Femur (tissue), 1 donor: ENCODE measurements at regions not wholly inside any gene's neighbourhood (a gene's known extent, or its start where the extent isn't known, plus 50 kb on each side); places are given as distances from the start of the nearest gene placed in this dataset.

Experiments
- DNase-seq: peaks from one replicate; pipeline ENCODE4 v3.0.0-alpha.2; 2017

GRCh38 chr5:68725905-68726683, 367.7 kb upstream of the SLC30A5 start:
- no peak for DNase-seq

DNA sequence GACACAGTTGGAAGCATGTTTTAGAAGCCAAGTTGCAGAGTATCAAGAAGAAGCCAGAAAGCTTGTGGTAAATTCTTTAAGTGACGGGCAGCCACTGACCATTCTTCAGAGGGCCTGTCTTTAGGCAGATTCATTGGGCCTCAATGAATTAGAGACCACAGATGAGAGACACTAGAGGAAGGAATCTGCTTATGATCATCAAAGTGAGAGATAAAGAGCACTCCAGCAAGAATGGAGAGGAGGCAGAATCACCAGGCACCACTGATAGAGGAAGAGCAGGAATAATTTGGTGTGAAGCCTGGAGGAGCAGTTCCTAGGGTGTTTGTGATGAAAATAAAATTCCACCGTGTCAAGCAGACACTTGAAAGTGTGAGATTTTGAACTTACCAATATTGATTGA, 365.9 kb upstream of the SLC30A5 start:
- no peak for DNase-seq

GRCh38 chr5:68729678-68730077, 364.1 kb upstream of the SLC30A5 start:
- no peak for DNase-seq

DNA sequence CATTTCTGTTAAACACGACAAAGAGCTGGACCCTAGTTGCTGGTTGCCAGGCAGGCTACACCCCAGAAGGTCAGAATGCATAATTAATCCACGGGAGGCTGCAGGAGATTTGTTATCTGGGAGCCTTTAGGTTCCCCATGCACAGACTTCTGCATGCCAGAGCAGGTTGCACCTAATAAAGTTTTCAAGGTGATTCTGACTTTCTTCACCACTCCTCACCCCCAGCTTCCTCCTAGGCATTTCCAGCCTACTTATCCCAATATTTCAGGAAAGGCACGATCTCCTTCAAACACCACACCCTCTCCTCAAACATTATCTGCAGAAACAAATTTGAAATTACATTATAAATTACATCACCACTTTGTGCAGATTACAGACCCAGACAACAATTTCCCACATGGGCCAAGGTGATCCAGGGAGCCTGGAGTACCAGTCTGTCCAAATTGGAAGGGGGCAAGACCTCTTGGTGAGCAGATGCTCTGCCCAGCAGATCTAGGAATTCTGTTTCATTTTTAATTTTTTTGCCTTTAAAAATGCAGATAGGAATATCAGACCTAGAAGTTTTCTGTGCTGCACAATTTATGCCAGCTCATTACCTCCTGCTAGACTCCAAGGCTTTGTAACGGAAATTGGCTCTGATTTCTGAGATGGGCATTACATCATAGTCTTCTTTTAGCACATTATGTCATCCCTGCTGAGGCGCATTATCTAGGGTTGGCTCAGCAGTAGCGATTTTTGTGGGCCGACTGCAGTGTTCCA, 363.4 kb upstream of the SLC30A5 start:
- DNase-seq, result peak; percentile 69

DNA sequence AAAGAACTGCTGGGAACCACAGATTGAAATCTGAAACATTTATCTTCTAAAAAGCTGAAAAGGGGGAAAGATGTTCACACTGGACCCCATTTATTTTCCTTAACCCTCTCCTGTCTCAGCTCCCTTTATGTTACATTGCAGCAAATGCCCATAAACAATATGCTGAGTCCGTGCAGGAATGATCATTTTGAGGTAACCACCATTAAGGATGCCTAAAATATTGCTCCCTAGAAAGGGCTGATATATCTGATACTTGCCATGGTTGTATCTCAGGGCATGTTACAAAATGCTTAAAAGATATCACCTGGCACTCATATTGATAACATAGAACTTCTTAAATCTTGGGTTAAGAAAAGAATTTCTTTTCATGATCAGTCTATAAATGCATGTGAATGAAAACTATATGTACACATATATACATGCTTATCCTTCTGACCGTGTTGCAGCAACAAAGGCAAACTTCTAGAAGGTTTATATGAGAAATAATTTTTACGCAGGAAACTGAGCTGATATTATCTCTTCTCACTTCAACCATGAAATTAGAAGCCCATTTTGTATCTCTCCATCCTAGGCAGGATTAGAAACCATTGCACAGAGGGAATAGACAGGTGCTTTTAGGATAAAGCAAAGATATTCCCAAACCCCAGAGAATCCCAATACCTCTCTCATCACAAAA, 362.7 kb upstream of the SLC30A5 start:
- DNase-seq, result no peak

DNA sequence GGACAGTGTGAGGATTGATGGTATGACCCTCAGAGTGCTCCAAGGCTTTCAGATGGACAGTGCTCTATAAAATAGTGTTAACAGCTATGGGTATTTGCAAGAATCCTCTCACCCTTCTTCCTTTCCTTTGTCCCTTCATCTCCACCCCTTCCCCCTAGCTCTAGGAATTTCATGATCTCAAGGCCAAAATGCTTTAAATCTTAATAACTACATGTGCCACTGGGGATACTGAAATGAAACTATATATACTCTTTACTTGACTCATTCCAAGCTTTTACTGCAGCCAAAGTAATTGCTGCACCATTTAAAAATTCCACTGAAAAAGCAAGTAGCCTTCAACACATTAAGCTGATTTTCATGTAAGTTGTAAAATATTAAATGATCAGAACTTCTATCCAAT, 361.6 kb upstream of the SLC30A5 start:
- DNase-seq, result no peak

DNA sequence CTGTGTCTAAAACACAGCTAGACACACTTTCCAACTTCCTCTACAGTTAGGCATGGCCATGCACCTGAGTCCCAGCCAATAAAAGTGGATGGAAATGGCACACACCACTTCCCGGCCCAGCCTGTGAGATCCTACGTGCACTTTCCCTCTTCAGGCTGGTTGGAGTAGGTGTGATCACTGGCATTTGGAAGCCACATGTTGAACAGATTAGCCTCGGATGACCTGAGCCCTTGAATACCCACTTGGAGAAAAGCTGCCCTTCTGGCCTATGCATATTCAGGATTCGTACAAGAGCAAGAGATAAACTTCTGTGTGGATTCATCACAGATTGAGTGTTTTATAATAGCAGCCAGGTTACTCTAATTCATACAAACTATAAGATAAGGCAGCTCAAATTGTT, 359.0 kb upstream of the SLC30A5 start:
- no peak for DNase-seq

- no peak for DNase-seq
These were observed 355.6 kb upstream of the SLC30A5 start for GRCh38 chr5:68738236-68738635.

- DNase-seq, result no peak
These were observed 355.0 kb upstream of the SLC30A5 start for GRCh38 chr5:68738841-68739240.

GRCh38 chr5:68739752-68740151, 354.1 kb upstream of the SLC30A5 start:
- DNase-seq, result no peak

DNA sequence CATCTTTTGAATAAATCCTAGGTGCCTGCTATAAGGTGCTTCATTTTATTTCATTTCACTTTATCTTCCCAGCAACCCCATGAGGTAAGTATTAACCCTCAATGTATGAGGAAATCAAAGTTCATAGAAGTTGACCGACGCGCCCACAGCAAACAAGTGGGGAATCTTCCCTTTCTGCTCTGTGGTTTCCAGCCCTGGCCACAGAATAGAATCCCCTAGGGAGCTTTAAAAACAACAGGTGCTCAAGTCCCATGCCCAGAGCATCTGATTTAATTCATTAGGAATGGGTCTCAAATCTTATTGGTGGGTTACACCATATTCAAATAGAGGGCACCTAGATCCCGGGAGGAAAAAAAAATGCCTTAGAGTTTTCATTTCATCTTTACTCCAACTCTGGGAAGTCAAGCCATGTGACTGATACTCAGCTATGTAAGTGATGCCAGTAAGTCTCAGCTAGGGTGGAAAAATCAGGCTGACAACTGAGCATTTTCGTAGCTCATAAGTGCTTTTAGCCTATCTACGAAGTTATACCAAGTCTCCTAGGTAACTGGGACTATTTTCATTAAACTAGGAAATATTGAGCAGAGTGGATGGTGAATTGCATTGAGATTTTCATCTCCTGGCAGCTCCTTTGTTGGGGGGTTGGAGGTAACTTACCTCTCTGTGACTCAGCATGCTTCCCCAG, 353.4 kb upstream of the SLC30A5 start:
- no peak for DNase-seq

DNA sequence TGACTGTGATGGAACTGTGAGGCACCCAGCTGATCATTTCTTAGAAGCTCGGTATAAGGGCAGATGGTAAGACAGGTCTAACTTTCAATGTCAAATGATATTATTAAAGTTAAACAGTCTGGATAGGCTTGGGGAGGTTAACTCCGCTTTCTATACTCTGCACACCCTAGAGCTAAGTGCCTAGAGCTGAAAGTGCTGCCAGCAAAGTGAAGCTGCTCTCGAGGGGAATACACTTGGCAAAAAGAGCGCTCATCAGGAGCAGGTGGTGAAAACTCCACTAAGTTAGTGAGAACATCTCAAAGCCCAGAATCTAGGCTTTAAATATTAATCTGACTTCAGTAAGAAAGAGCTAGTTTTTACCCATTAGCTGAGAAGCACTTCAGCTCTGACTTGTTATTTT, 349.6 kb upstream of the SLC30A5 start:
- DNase-seq, result no peak

- DNase-seq, result no peak
These were observed 348.4 kb upstream of the SLC30A5 start for GRCh38 chr5:68745448-68745847.

- DNase-seq, result no peak
These were observed 347.6 kb upstream of the SLC30A5 start for GRCh38 chr5:68746220-68746619.

DNA sequence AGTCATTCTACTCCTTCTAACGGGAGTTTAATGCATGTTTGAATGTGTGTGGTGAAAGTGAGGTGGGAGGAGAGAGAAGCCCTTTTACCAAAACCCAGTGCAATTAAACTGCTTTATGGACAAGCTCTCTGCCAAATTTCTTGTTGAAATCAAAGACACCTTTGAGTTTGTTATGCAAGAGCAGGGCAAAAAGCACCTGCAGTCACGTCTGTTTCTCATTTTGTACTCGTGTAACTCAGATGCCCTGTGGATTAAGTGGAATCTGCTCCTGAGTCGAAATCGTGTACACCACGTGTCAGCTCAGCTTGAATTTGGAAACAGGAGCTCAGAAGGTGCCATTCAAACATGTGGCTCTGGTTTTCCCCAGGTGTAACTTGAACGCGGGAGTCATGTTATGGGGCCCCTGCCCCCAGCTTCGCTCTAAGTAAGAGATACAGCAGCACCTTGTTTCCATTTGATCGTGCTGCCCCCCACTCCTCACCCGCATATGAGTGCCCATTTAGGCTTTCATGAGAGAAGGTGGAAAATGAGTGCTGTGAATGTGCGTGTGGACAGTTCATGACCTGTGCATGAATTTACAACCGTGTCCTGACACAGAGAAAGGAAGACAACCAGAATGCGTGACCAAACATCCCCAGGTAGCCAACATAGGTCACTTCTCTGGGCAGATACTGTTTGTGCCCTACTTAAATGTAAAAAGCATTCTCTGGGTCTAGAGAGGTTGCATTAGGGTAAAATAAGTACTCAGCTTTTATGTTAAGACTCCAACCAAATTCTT, 347.0 kb upstream of the SLC30A5 start:
- no peak for DNase-seq

- DNase-seq, result no peak
These were observed 346.3 kb upstream of the SLC30A5 start for GRCh38 chr5:68747521-68747920.

DNA sequence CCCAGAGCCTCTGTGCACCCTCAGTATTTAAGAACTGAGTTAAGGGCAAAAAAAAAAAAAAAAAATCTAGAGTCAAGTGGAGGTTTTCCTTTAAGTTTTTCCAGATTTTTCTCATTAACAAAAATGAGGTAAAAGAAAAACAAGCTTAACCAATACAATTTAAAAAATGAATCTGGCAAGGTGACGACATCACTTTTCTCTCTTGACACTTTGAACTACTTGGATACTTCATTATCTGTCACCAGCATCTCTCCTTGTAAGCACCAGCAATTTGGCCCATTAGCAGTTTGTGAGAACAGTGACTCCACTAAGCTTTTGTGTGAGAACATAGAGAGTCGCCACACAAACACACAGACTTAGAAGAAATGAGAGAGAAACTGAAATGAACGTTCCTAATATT, 345.7 kb upstream of the SLC30A5 start:
- no peak for DNase-seq

- DNase-seq, result no peak
These were observed 344.7 kb upstream of the SLC30A5 start for GRCh38 chr5:68749077-68749476.

- DNase-seq, result no peak
These were observed 344.2 kb upstream of the SLC30A5 start for GRCh38 chr5:68749631-68750030.

DNA sequence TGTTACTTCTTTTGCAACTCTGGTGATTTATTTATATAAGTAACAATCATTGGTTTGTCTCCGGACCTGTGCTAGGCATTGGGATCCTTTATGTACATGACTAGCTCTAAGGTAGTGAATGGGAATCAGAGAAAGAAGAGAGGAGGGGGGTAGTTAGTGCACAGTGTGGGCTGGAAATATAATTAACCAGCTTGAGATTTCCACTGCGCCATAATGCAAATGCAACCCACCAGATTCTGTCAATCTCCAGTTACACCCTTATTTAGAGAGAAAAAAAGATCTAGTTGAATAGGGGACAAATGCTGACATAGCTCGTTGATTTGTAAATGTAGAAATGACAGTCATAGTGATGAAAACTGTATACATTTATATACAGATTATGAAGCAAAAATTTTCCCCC, 342.2 kb upstream of the SLC30A5 start:
- DNase-seq, result no peak

GRCh38 chr5:68754536-68754935, 339.3 kb upstream of the SLC30A5 start:
- no peak for DNase-seq

- DNase-seq, result no peak
These were observed 338.5 kb upstream of the SLC30A5 start for GRCh38 chr5:68755293-68755692.

DNA sequence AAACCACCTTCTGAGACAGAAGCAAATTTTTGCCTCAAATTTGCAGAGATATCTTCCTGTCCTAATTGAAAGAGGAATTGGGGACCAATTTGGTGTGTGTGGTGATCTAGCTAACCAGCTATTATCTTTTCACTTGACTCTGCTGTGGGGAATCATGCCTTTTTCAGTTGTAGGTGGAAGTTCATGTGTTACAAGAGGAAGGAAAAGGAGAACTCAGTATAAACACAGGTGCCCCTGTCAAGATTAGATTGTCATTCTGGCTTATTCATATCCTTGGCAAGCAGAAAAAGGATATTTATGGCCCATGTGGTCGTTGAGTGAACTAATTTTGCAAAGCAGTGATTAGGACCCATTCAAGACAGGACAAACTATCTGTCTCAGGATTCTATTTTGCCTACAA, 336.8 kb upstream of the SLC30A5 start:
- DNase-seq, result no peak
